Ammon's horn (tissue), 1 donor: ENCODE measurements at regions not wholly inside any gene's neighbourhood (a gene's known extent, or its start where the extent isn't known, plus 50 kb on each side); places are given as distances from the start of the nearest gene placed in this dataset.

ENCODE experiments used
- DNase-seq: peaks from one replicate; pipeline ENCODE4 v3.0.0-alpha.2; 2016; ENCODE audit warnings: low spot score

- no peak for DNase-seq
These were observed 50.5 kb upstream of the ZNF507 start for GRCh38 chr19:32294871-32295438.
